ENCODE measurements at regions not wholly inside any gene's neighbourhood (a gene's known extent, or its start where the extent isn't known, plus 50 kb on each side); places are given as distances from the start of the nearest gene placed in this dataset.

GRCh38 chr12:100675432-100675831, 101.9 kb downstream of the GAS2L3 start:
- Mint-ChIP-seq H3K36me3 (ENCODE audit: insufficient read depth) (no peaks in the 10 kb centered on the region), H3K4me1 (ENCODE audit: low read depth) (peaks cover 6% of the 10 kb centered on the region), H3K9me3 (ENCODE audit: low read depth) (no peaks in the 10 kb centered on the region), H3K4me3 (ENCODE audit: low read depth) (no peak overlapping the region), H3K27ac (no peak overlapping the region), H3K27me3 (peaks cover 11% of the 10 kb centered on the region)
- TF ChIP-seq CTCF (IDR thresholded peaks at IDR 0.05; ENCODE audit: unreplicated experiment) = no peak
- DNase-seq (ENCODE audit: low spot score, unreplicated experiment) = no peak

GRCh38 chr12:100681074-100681473, 107.6 kb downstream of the GAS2L3 start:
- DNase-seq (ENCODE audit: low spot score, unreplicated experiment) = no peak
- Mint-ChIP-seq H3K27ac (no peak overlapping the region), H3K27me3 (peaks cover 11% of the 10 kb centered on the region), H3K4me3 (ENCODE audit: low read depth) (no peak overlapping the region), H3K4me1 (ENCODE audit: low read depth) (no peaks in the 10 kb centered on the region), H3K36me3 (ENCODE audit: insufficient read depth) (peaks cover 2% of the 10 kb centered on the region), H3K9me3 (ENCODE audit: low read depth) (peaks cover 10% of the 10 kb centered on the region)
- no peak for TF ChIP-seq CTCF (IDR thresholded peaks at IDR 0.05; ENCODE audit: unreplicated experiment)

- H3K4me1 Mint-ChIP-seq (ENCODE audit: low read depth) = no peaks in the 10 kb centered on the region
- peaks cover 9% of the 10 kb centered on the region for H3K27me3 Mint-ChIP-seq
- no peak overlapping the region for H3K27ac Mint-ChIP-seq
- peaks cover 13% of the 10 kb centered on the region for H3K9me3 Mint-ChIP-seq (ENCODE audit: low read depth)
- no peak for TF ChIP-seq CTCF (IDR thresholded peaks at IDR 0.05; ENCODE audit: unreplicated experiment)
- no peak overlapping the region for H3K4me3 Mint-ChIP-seq (ENCODE audit: low read depth)
- no peak for DNase-seq (ENCODE audit: low spot score, unreplicated experiment)
- peaks cover 4% of the 10 kb centered on the region for H3K36me3 Mint-ChIP-seq (ENCODE audit: insufficient read depth)
Measured at GRCh38 chr12:100682178-100682577, 108.7 kb downstream of the GAS2L3 start.

- no peak for DNase-seq (ENCODE audit: low spot score, unreplicated experiment)
- no peak for TF ChIP-seq CTCF (IDR thresholded peaks at IDR 0.05; ENCODE audit: unreplicated experiment)
- no peaks in the 10 kb centered on the region for H3K27me3 Mint-ChIP-seq
Measured at GRCh38 chr12:100687686-100688085, 106.9 kb upstream of the ANO4 start.

GRCh38 chr12:100688451-100688864, 106.1 kb upstream of the ANO4 start:
- H3K4me3 Mint-ChIP-seq (ENCODE audit: low read depth) = no peak overlapping the region
- DNase-seq (ENCODE audit: low spot score, unreplicated experiment) = no peak
- no peak for TF ChIP-seq CTCF (IDR thresholded peaks at IDR 0.05; ENCODE audit: unreplicated experiment)
- H3K36me3 Mint-ChIP-seq (ENCODE audit: insufficient read depth) = peaks cover 4% of the 10 kb centered on the region
- peaks cover 21% of the 10 kb centered on the region for H3K9me3 Mint-ChIP-seq (ENCODE audit: low read depth)
- no peak overlapping the region for H3K27ac Mint-ChIP-seq
- H3K4me1 Mint-ChIP-seq (ENCODE audit: low read depth) = no peaks in the 10 kb centered on the region
- no peaks in the 10 kb centered on the region for H3K27me3 Mint-ChIP-seq

More at GRCh38 chr12:100687686-100688085, 106.9 kb upstream of the ANO4 start:
- Mint-ChIP-seq H3K36me3 (ENCODE audit: insufficient read depth) (peaks cover 4% of the 10 kb centered on the region), H3K4me1 (ENCODE audit: low read depth) (no peaks in the 10 kb centered on the region), H3K27ac (no peak overlapping the region), H3K9me3 (ENCODE audit: low read depth) (peaks cover 21% of the 10 kb centered on the region), H3K4me3 (ENCODE audit: low read depth) (no peak overlapping the region)

All from progenitor cell of endocrine pancreas (in vitro differentiated cells).